Hepatocyte (in vitro differentiated cells): ENCODE measurements at regions not wholly inside any gene's neighbourhood (a gene's known extent, or its start where the extent isn't known, plus 50 kb on each side); places are given as distances from the start of the nearest gene placed in this dataset.

Source experiments
- EZH2 ChIP-seq: fragments of 200-600 bp; sonication (generic); IDR thresholded peaks from 2 replicates; pipeline ENCODE4 v1.6.1; 2016; ENCODE audit warnings: antibody characterized with exemption, mild to moderate bottlenecking, borderline replicate concordance
- EZH2phosphoT487 ChIP-seq: fragments of 200-600 bp; sonication (generic); IDR thresholded peaks from one replicate; pipeline ENCODE4 v1.6.1; 2018; ENCODE audit warnings: antibody characterized with exemption, mild to moderate bottlenecking, low read depth, moderate library complexity; ENCODE audit not compliant: unreplicated experiment, severe bottlenecking
- TF ChIP-seq, protein P1 (sequence below): fragments of 200-600 bp; sonication (generic); IDR thresholded peaks from 2 replicates; pipeline ENCODE4 v1.5.1; 2016; ENCODE audit warnings: antibody characterized with exemption, mild to moderate bottlenecking; ENCODE audit not compliant: poor library complexity

DNA sequence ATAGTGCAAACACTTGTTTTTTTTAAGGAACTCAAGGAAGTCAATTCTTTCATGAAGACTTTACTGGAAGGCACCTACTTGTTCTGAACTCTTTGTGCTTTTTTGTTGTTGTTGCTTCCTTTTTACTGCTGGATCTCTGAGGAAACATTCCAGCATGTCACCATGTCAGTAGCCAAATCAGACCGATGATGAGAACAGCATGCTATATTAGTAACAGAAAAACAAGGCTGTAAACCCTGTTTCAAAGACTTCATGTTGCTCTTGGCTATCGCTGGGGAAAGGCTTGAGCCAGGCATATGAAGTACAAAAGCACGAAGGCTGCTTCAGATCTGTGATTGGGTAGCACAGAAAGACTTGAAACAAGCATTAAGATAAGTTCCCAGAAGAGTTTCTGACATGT is 125.6 kb upstream of the SLC5A12 start:
- TF ChIP-seq, protein P1, sequence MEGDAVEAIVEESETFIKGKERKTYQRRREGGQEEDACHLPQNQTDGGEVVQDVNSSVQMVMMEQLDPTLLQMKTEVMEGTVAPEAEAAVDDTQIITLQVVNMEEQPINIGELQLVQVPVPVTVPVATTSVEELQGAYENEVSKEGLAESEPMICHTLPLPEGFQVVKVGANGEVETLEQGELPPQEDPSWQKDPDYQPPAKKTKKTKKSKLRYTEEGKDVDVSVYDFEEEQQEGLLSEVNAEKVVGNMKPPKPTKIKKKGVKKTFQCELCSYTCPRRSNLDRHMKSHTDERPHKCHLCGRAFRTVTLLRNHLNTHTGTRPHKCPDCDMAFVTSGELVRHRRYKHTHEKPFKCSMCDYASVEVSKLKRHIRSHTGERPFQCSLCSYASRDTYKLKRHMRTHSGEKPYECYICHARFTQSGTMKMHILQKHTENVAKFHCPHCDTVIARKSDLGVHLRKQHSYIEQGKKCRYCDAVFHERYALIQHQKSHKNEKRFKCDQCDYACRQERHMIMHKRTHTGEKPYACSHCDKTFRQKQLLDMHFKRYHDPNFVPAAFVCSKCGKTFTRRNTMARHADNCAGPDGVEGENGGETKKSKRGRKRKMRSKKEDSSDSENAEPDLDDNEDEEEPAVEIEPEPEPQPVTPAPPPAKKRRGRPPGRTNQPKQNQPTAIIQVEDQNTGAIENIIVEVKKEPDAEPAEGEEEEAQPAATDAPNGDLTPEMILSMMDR: no peak
- TF ChIP-seq EZH2phosphoT487: no peak
- TF ChIP-seq EZH2: no peak
